GM23338 (cell line): ENCODE measurements at regions not wholly inside any gene's neighbourhood (a gene's known extent, or its start where the extent isn't known, plus 50 kb on each side); places are given as distances from the start of the nearest gene placed in this dataset.

Experiments
- ATAC-seq: fragments of 200-7000 bp; cut with Tn5 transposase; 3 replicates; pipeline ENCODE4 v1.9.1; 2020
- DNase-seq: peaks from one replicate; pipeline ENCODE4 v3.0.0-alpha.2; 2015; ENCODE audit warnings: low spot score
- H2AFZ ChIP-seq: fragments of 200-600 bp; sonication (generic); 2 replicates; pipeline ENCODE4 v1.8.0; 2016; ENCODE audit warnings: antibody characterized with exemption, mild to moderate bottlenecking, moderate library complexity
- H3F3A ChIP-seq: fragments of 200-600 bp; sonication (generic); replicated peaks from 2 replicates; pipeline ENCODE4 v1.8.0; 2017; ENCODE audit warnings: antibody characterized with exemption, mixed run types, low read depth
- H3K27ac ChIP-seq: fragments of 200-600 bp; sonication (generic); 2 replicates; pipeline ENCODE4 v1.6.1; 2016; ENCODE audit warnings: low read depth
- H3K27me3 ChIP-seq: fragments of 200-600 bp; sonication (generic); 2 replicates; pipeline ENCODE4 v1.8.0; 2016; ENCODE audit warnings: mild to moderate bottlenecking, mixed run types, moderate library complexity; ENCODE audit not compliant: insufficient read depth
- H3K36me3 ChIP-seq: fragments of 200-600 bp; sonication (generic); 2 replicates; pipeline ENCODE4 v1.8.0; 2016; ENCODE audit warnings: mild to moderate bottlenecking; ENCODE audit not compliant: insufficient read depth
- H3K4me1 ChIP-seq: fragments of 200-600 bp; sonication (generic); 2 replicates; pipeline ENCODE4 v1.8.0; 2016; ENCODE audit warnings: mild to moderate bottlenecking, moderate library complexity; ENCODE audit not compliant: insufficient read depth
- H3K4me2 ChIP-seq: fragments of 200-600 bp; sonication (generic); 2 replicates; pipeline ENCODE4 v1.7.1; 2017; ENCODE audit warnings: mixed run types
- H3K4me3 ChIP-seq: fragments of 200-600 bp; sonication (generic); 2 replicates; pipeline ENCODE4 v1.6.1; 2016; ENCODE audit warnings: mixed run types
- H3K79me2 ChIP-seq: fragments of 200-600 bp; sonication (generic); replicated peaks from 2 replicates; pipeline ENCODE4 v1.8.0; 2017; ENCODE audit warnings: mild to moderate bottlenecking; ENCODE audit not compliant: insufficient read depth
- H3K9me2 ChIP-seq: fragments of 200-600 bp; sonication (generic); 2 replicates; pipeline ENCODE4 v1.8.0; 2017; ENCODE audit not compliant: insufficient read depth
- H4K20me1 ChIP-seq: fragments of 200-600 bp; sonication (generic); replicated peaks from 2 replicates; pipeline ENCODE4 v1.8.0; 2017; ENCODE audit warnings: mild to moderate bottlenecking; ENCODE audit not compliant: insufficient read depth
- H3K27ac Mint-ChIP-seq: 2 replicates; pipeline ENCODE4 v1.8.0; 2020; ENCODE audit warnings: inconsistent platforms, mild to moderate bottlenecking, moderate library complexity, mixed read lengths
- H3K27me3 Mint-ChIP-seq: 3 replicates; pipeline ENCODE4 v1.8.0; 2022; ENCODE audit warnings: low read depth, mild to moderate bottlenecking, moderate library complexity, mixed read lengths, inconsistent platforms; ENCODE audit not compliant: insufficient read depth, poor library complexity
- H3K36me3 Mint-ChIP-seq: 3 replicates; pipeline ENCODE4 v1.8.0; 2021; ENCODE audit warnings: low read depth, mild to moderate bottlenecking, inconsistent platforms, moderate library complexity, mixed read lengths
- H3K4me1 Mint-ChIP-seq: 3 replicates; pipeline ENCODE4 v1.8.0; 2020; ENCODE audit warnings: mild to moderate bottlenecking, inconsistent platforms, mixed read lengths
- H3K4me3 Mint-ChIP-seq: 3 replicates; pipeline ENCODE4 v1.8.0; 2021; ENCODE audit warnings: moderate library complexity, mild to moderate bottlenecking, inconsistent platforms, mixed read lengths
- H3K9me3 Mint-ChIP-seq: 3 replicates; pipeline ENCODE4 v1.8.0; 2020; ENCODE audit warnings: moderate library complexity, mild to moderate bottlenecking, inconsistent platforms, mixed read lengths
- ETS1 ChIP-seq: IDR thresholded peaks from 2 replicates; pipeline ENCODE4 v1.6.1; 2016; ENCODE audit warnings: antibody characterized with exemption
- EZH2phosphoT487 ChIP-seq: fragments of 200-600 bp; sonication (generic); IDR thresholded peaks from one replicate; pipeline ENCODE4 v1.8.1; 2018; ENCODE audit warnings: antibody characterized with exemption; ENCODE audit not compliant: unreplicated experiment
- JUNB ChIP-seq: IDR thresholded peaks from one replicate; pipeline ENCODE4 v1.6.1; 2016; ENCODE audit warnings: antibody characterized with exemption; ENCODE audit not compliant: unreplicated experiment
- NANOG ChIP-seq: IDR thresholded peaks from 2 replicates; pipeline ENCODE4 v1.6.1; 2016; ENCODE audit warnings: antibody characterized with exemption, borderline replicate concordance
- POLR2AphosphoS5 ChIP-seq: IDR thresholded peaks from 2 replicates; pipeline ENCODE4 v1.6.1; 2016; ENCODE audit warnings: antibody characterized with exemption, low read depth
- ZNF114 ChIP-seq: fragments of 250-450 bp; sonication (Bioruptor Pico); IDR thresholded peaks from 2 replicates; pipeline ENCODE4 v1.5.0; 2020; ENCODE audit warnings: mild to moderate bottlenecking, moderate library complexity
- ZNF331 ChIP-seq: fragments of 250-450 bp; sonication (Bioruptor Pico); IDR thresholded peaks from 2 replicates; pipeline ENCODE4 v1.5.0; 2020; ENCODE audit warnings: low read depth, mild to moderate bottlenecking, moderate library complexity
- ZNF462 ChIP-seq: fragments of 250-450 bp; sonication (Bioruptor Pico); IDR thresholded peaks from 2 replicates; pipeline ENCODE4 v1.5.0; 2020; ENCODE audit warnings: mild to moderate bottlenecking, moderate library complexity

GRCh38 chr14:56959869-56960268 is 149.6 kb upstream of the OTX2 start:
- no peak for TF ChIP-seq NANOG
- TF ChIP-seq ZNF462 (CRISPR knock-in tag), result no peak
- no peak for TF ChIP-seq ETS1
- no peak for TF ChIP-seq ZNF114 (CRISPR knock-in tag)
- no peak for TF ChIP-seq POLR2AphosphoS5
- no peak for TF ChIP-seq ZNF331
- no peak for TF ChIP-seq EZH2phosphoT487
- TF ChIP-seq JUNB, result no peak
- Histone ChIP-seq H3K4me1 (peaks cover 6% of the 10 kb centered on the region; the same call in 1 of the 2 replicates), H3K27ac (no peak overlapping the region), H3F3A (no peaks in the 10 kb centered on the region), H3K9me2 (no peaks in the 10 kb centered on the region), H3K4me3 (no peak overlapping the region), H3K36me3 (no peaks in the 10 kb centered on the region), H3K79me2 (no peaks in the 10 kb centered on the region), H3K27me3 (no peaks in the 10 kb centered on the region), H3K4me2 (no peak overlapping the region), H4K20me1 (no peaks in the 10 kb centered on the region), H2AFZ (no peak overlapping the region)
- Mint-ChIP-seq H3K27me3 (no peaks in the 10 kb centered on the region), H3K36me3 (no peaks in the 10 kb centered on the region), H3K4me3 (no peak overlapping the region), H3K4me1 (peaks cover 9% of the 10 kb centered on the region), H3K27ac (no peak overlapping the region), H3K9me3 (no peaks in the 10 kb centered on the region)
- DNase-seq (no peak), ATAC-seq (no peak)
